K562 (cell line): ENCODE measurements at regions not wholly inside any gene's neighbourhood (a gene's known extent, or its start where the extent isn't known, plus 50 kb on each side); places are given as distances from the start of the nearest gene placed in this dataset.
A peak's percentile ranks its signal among the peaks of the same experiment; 100 is the strongest.

Source experiments
- ATAC-seq: fragments of 200-7000 bp; cut with Tn5 transposase; 3 replicates; pipeline ENCODE4 v1.9.1; 2020; ENCODE audit warnings: moderate library complexity
- BruUV-seq: library from RNA; stranded (reverse); fragments of 400-500 nt; replicated peaks from 2 replicates; lab custom pipeline; 2021; lab: Mats Ljungman, UMichigan
- CTCF ChIA-PET: fragments of 300-600 bp; formaldehyde crosslinking; extraction: SDS; loops from one replicate; lab custom pipeline; 2021; ENCODE audit warnings: low intra/inter-chr PET ratio; lab: Yijun Ruan, JAX
- POLR2A ChIA-PET: fragments of 300-600, 350-650 bp; sonication (Branson Sonifier 250); formaldehyde crosslinking; extraction: SDS; loops from one replicate; lab custom pipeline; 2021; ENCODE audit warnings: antibody characterized with exemption, inconsistent platforms; lab: Yijun Ruan, JAX
- DNase-seq, 4 experiments: peaks; one replicate each; pipeline versions ENCODE4 v3.0.0 to v3.0.0-alpha.2; 2011 to 2018; ENCODE audit warnings: low spot score in 3 of 4, mixed read lengths in 3 of 4; ENCODE audit errors: extremely low read depth in 1 of 4
- FAIRE-seq: peaks from 2 replicates; lab custom pipeline; 2011; peaks lifted over from hg19 to GRCh38; lab: Jason Lieb, UNC
- H2AFZ ChIP-seq: 2 replicates; pipeline ENCODE4 v1.6.0; 2011; ENCODE audit warnings: low read depth, low read length, control low read depth, inconsistent platforms
- H3K27ac ChIP-seq: fragments of 200-600 bp; 3 replicates; pipeline ENCODE4 v1.8.0; 2011; ENCODE audit warnings: low read depth, mild to moderate bottlenecking, control low read depth, inconsistent platforms, low read length, moderate library complexity, mixed read lengths; ENCODE audit errors: extremely low read depth
- H3K27me3 ChIP-seq, 2 experiments: fragments of 300-600 bp in 1 of 2; 2 replicates in 1 of 2; 3 replicates in 1 of 2; pipeline versions ENCODE4 v1.6.0 to v1.8.0; 2011; ENCODE audit warnings: inconsistent platforms in 2 of 2, low read length in 2 of 2, mild to moderate bottlenecking in 1 of 2, mixed read lengths in 1 of 2, moderate library complexity in 1 of 2; ENCODE audit not compliant: control insufficient read depth in 2 of 2, insufficient read depth in 2 of 2
- H3K36me3 ChIP-seq: fragments of 300-600 bp; 3 replicates; pipeline ENCODE4 v1.8.0; 2011; ENCODE audit warnings: mild to moderate bottlenecking, low read length, inconsistent platforms; ENCODE audit not compliant: control insufficient read depth, insufficient read depth
- H3K4me1 ChIP-seq, 2 experiments: fragments of 200-600 bp in 1 of 2; replicated peaks in 1 of 2; 2 replicates in 1 of 2; 3 replicates in 1 of 2; pipeline versions ENCODE4 v1.5.1 to v1.8.0; 2011; ENCODE audit warnings: inconsistent platforms in 2 of 2, low read length in 2 of 2, mild to moderate bottlenecking in 1 of 2, mixed read lengths in 1 of 2, moderate library complexity in 1 of 2; ENCODE audit not compliant: control insufficient read depth in 2 of 2, insufficient read depth in 2 of 2
- H3K4me2 ChIP-seq: 2 replicates; pipeline ENCODE4 v1.6.1; 2011; ENCODE audit warnings: low read length, control low read depth, inconsistent platforms, mixed read lengths; ENCODE audit not compliant: insufficient read depth
- H3K4me3 ChIP-seq: fragments of 200-600 bp; sonication (generic), shearing (Covaris generic); 2 replicates; pipeline ENCODE4 v1.5.1; 2016; ENCODE audit warnings: control low read depth, inconsistent platforms
- H3K79me2 ChIP-seq: fragments of 200-600 bp; 3 replicates; pipeline ENCODE4 v1.8.0; 2011; ENCODE audit warnings: low read length, inconsistent platforms; ENCODE audit not compliant: control insufficient read depth, insufficient read depth
- H3K9ac ChIP-seq, 2 experiments: 2 replicates each; pipeline versions ENCODE4 v1.6.0 to v1.6.1; 2011; ENCODE audit warnings: low read depth in 2 of 2, low read length in 2 of 2, control low read depth in 1 of 2, inconsistent platforms in 1 of 2, mild to moderate bottlenecking in 1 of 2, mixed read lengths in 1 of 2; ENCODE audit not compliant: insufficient read depth in 1 of 2
- H3K9me1 ChIP-seq: one replicate; pipeline ENCODE4 v1.6.0; 2011; ENCODE audit warnings: inconsistent platforms, mild to moderate bottlenecking, low read length, moderate library complexity; ENCODE audit not compliant: control insufficient read depth, insufficient read depth
- H3K9me3 ChIP-seq: replicated peaks from 2 replicates; pipeline ENCODE4 v1.5.1; 2011; ENCODE audit warnings: low read depth, low read length, inconsistent platforms; ENCODE audit not compliant: control insufficient read depth, insufficient read depth
- H4K20me1 ChIP-seq: replicated peaks from 2 replicates; pipeline ENCODE4 v1.6.1; 2011; ENCODE audit warnings: low read length, inconsistent platforms, mixed read lengths; ENCODE audit not compliant: control insufficient read depth, insufficient read depth
- CTCF ChIP-seq, 3 experiments: IDR thresholded peaks in 2 of 3; conservative IDR thresholded peaks in 1 of 3; 2 replicates each; pipeline ENCODE4 v1.5.1; 2011 to 2012; ENCODE audit warnings: low read length in 3 of 3, mild to moderate bottlenecking in 3 of 3, control low read depth in 2 of 3, improper control_type of control experiment in 1 of 3, inconsistent platforms in 1 of 3, low read depth in 1 of 3, mixed read lengths in 1 of 3, moderate library complexity in 1 of 3; ENCODE audit not compliant: insufficient read depth in 2 of 3
- EP400 ChIP-seq: fragments of 450-650 bp; IDR thresholded peaks from 2 replicates; pipeline ENCODE4 v1.6.1; 2017; ENCODE audit warnings: antibody characterized with exemption, mild to moderate bottlenecking, moderate library complexity
- POLR2G ChIP-seq: fragments of 200-400 bp; formaldehyde crosslinking; IDR thresholded peaks from 2 replicates; pipeline ENCODE4 v1.6.1; 2017; ENCODE audit warnings: low read depth, mild to moderate bottlenecking, antibody characterized with exemption, low read length, moderate library complexity
- SMAD1 ChIP-seq: fragments of 150-350 bp; IDR thresholded peaks from 2 replicates; pipeline ENCODE4 v1.6.1; 2014; ENCODE audit warnings: low read length, low read depth; ENCODE audit not compliant: partially characterized antibody
- SMARCC2 ChIP-seq: fragments of 450-650 bp; IDR thresholded peaks from 2 replicates; pipeline ENCODE4 v1.6.1; 2017; ENCODE audit warnings: antibody characterized with exemption, moderate library complexity, mild to moderate bottlenecking, low read depth
- SRF ChIP-seq, 2 experiments: fragments of 250-450, 450-650 bp in 1 of 2; sonication (Bioruptor Pico) in 1 of 2; sonication (generic) in 1 of 2; formaldehyde crosslinking; IDR thresholded peaks; 2 replicates each; pipeline versions ENCODE4 v1.5.0 to v1.5.1; 2020 to 2022; ENCODE audit warnings: mild to moderate bottlenecking in 1 of 2, missing genetic modification reagents in 1 of 2
- ZC3H8 ChIP-seq: fragments of 450-650 bp; IDR thresholded peaks from 2 replicates; pipeline ENCODE4 v1.6.1; 2017
- ZFP36 ChIP-seq: fragments of 150-350 bp; IDR thresholded peaks from 2 replicates; pipeline ENCODE4 v1.6.1; 2018; ENCODE audit warnings: low read length, low read depth; ENCODE audit not compliant: partially characterized antibody
- ZNF592 ChIP-seq: fragments of 450-650 bp; IDR thresholded peaks from 2 replicates; pipeline ENCODE4 v1.6.1; 2017; ENCODE audit warnings: antibody characterized with exemption, mild to moderate bottlenecking
- ZNF668 ChIP-seq: fragments of 250-450 bp; sonication (Bioruptor Pico); IDR thresholded peaks from 2 replicates; pipeline ENCODE4 v1.8.0; 2022; ENCODE audit warnings: mild to moderate bottlenecking, inconsistent platforms
- WGBS: fragments of 100-300 bp; shearing (Covaris generic); methylation state at CpG from one replicate; pipeline ENCODE4 v1.1.6; 2016; ENCODE audit warnings: low coverage, mixed read lengths; ENCODE audit not compliant: insufficient coverage; ENCODE audit errors: missing lambda C conversion rate; 5-methylcytosine and 5-hydroxymethylcytosine counted together
- in situ Hi-C: fragments of 300-500 bp; cut with MboI; formaldehyde crosslinking; loops from 4 replicates; pipeline ENCODE4 v1.15.0; 2018; ENCODE audit warnings: inconsistent platforms, mixed read lengths
- intact Hi-C: fragments of 100-400 bp; cut with micrococcal nuclease; formaldehyde crosslinking; loops from 2 replicates; pipeline ENCODE4 v1.14.2; 2022

- TF ChIP-seq CTCF (IDR thresholded peaks at IDR 0.05 in 2 of 3, conservative IDR thresholded peaks at IDR 0.05 in 1 of 3; ENCODE audit: insufficient read depth in 2 of 3, low read depth in 1 of 3, low read length in 3 of 3) (peak in 2 of 3 experiments; percentile 13 to 48; a peak in 3 of 6 replicates), SMAD1 (peak; percentile 18), POLR2G (no peak), SMARCC2 (no peak)
- TF ChIP-seq, all 486 proteins: peak for 14
Measured at GRCh38 chr3:193836511-193836910, 243.5 kb downstream of the OPA1 start (continued).

DNA sequence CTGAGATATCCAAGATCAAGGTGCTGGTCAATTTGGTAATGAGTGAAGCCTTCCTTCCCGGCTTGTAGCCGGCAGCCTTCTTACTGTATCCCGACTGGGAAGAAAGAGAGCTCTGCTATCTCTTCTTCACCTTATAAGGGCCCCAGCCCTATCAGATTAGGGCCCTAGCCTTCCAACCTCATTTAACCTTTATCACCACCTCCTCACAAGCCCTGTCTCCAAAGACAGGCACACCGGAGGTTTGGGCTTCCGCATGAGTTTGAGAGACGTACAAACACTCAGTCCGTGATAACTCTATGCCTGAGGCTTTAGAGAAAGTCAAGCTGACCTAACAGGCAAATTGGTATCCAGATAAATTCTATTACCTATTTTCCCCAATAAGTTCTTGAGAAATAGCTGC, 243.9 kb downstream of the OPA1 start:
- H3K27ac ChIP-seq, result peak overlapping the region; percentile 65
- no peak for TF ChIP-seq ZC3H8
- TF ChIP-seq EP400, result 0 out of 2 replicates have a peak, but pooled peaks have one; percentile 47
- TF ChIP-seq ZNF668, result no peak
- TF ChIP-seq ZNF592, result peak; percentile 67
- peak; percentile 22 for TF ChIP-seq ZFP36
- TF ChIP-seq SRF (CRISPR knock-in tag; IDR thresholded peaks at IDR 0.05), result peak; percentile 60 to 96; a peak in 3 of 4 replicates

More for the DNA sequence above, 243.9 kb downstream of the OPA1 start:
- H3K4me2 ChIP-seq, result peak overlapping the region; percentile 72
- no peaks in the 10 kb centered on the region for H3K9me3 ChIP-seq
- intact Hi-C loops, result loop anchor here (1.0 to 2.0 kb wide), 3 partner anchors 16 to 73 kb away; no protein-coding TSS in a partner anchor
- 1% methylated on average over 5 of the region's 7 CpGs for WGBS
- in situ Hi-C loops, result no loop called here
- ATAC-seq (peak; percentile 82), DNase-seq (peak; percentile 61 to 83 (median 66)), FAIRE-seq (peak; percentile 75)
- no peaks in the 10 kb centered on the region for H4K20me1 ChIP-seq
- H3K9ac ChIP-seq, result peak overlapping the region; percentile 56 to 68; a peak in 3 of 4 replicates
- no peaks in the 10 kb centered on the region for H3K27me3 ChIP-seq
- peaks cover 20 to 36% of the 10 kb centered on the region in 2 experiments for H3K4me1 ChIP-seq
- H3K79me2 ChIP-seq, result no peaks in the 10 kb centered on the region
- peak overlapping the region; percentile 15 for H3K4me3 ChIP-seq
- no peaks in the 10 kb centered on the region for H3K36me3 ChIP-seq
- H2AFZ ChIP-seq, result peak overlapping the region; percentile 84
- no TSS peak for BruUV-seq
- ChIA-PET CTCF (interaction anchor here (1.6 kb wide), 1 partner anchor 56 kb away, joined by 4 read pairs; no protein-coding TSS in a partner anchor), POLR2A (interaction anchor here (0.7 to 1.9 kb wide), 13 partner anchors 9 to 497 kb away, joined by 3 to 16 read pairs (median 4); partner anchors contain the start of gene HES1)
- H3K9me1 ChIP-seq, result no peaks in the 10 kb centered on the region
